RWPE2 (cell line): ENCODE measurements at regions not wholly inside any gene's neighbourhood (a gene's known extent, or its start where the extent isn't known, plus 50 kb on each side); places are given as distances from the start of the nearest gene placed in this dataset.

ENCODE experiments used
- ATAC-seq: fragments of 200-7000 bp; cut with Tn5 transposase; 3 replicates; pipeline ENCODE4 v1.9.1; 2021; ENCODE audit warnings: low read depth
- DNase-seq: peaks from one replicate; pipeline ENCODE4 v3.0.0-alpha.2; 2020; ENCODE audit warnings: low spot score
- H3K27ac ChIP-seq: fragments of 450-650 bp; 2 replicates; pipeline ENCODE4 v1.5.1; 2017; ENCODE audit warnings: mild to moderate bottlenecking; ENCODE audit not compliant: poor library complexity, severe bottlenecking
- H3K27me3 ChIP-seq: fragments of 250-450 bp; sonication (Bioruptor Pico); 2 replicates; pipeline ENCODE4 v1.5.1; 2021; ENCODE audit warnings: mild to moderate bottlenecking, moderate library complexity; ENCODE audit not compliant: insufficient read depth, poor library complexity, severe bottlenecking
- H3K36me3 ChIP-seq: fragments of 250-450 bp; sonication (Bioruptor Pico); 2 replicates; pipeline ENCODE4 v1.5.1; 2020; ENCODE audit warnings: low read depth, mild to moderate bottlenecking, moderate library complexity
- H3K4me1 ChIP-seq: fragments of 250-450 bp; sonication (Bioruptor Pico); 2 replicates; pipeline ENCODE4 v1.5.1; 2021; ENCODE audit warnings: mild to moderate bottlenecking, moderate library complexity; ENCODE audit not compliant: insufficient read depth, poor library complexity, severe bottlenecking
- H3K4me3 ChIP-seq: fragments of 250-450 bp; sonication (Bioruptor Pico); 2 replicates; pipeline ENCODE4 v1.5.1; 2021; ENCODE audit warnings: mild to moderate bottlenecking, moderate library complexity; ENCODE audit not compliant: severe bottlenecking
- H3K9me3 ChIP-seq: fragments of 250-450 bp; sonication (Bioruptor Pico); 2 replicates; pipeline ENCODE4 v1.5.1; 2021; ENCODE audit warnings: mild to moderate bottlenecking, moderate library complexity; ENCODE audit not compliant: severe bottlenecking
- CTCF ChIP-seq: fragments of 450-650 bp; IDR thresholded peaks from one replicate; pipeline ENCODE4 v1.5.1; 2017; ENCODE audit warnings: mild to moderate bottlenecking, moderate library complexity; ENCODE audit not compliant: poor library complexity, severe bottlenecking

GRCh38 chr4:183830438-183830985, 74.6 kb upstream of the STOX2 start:
- Histone ChIP-seq H3K27ac (no peak overlapping the region), H3K36me3 (no peaks in the 10 kb centered on the region), H3K4me3 (no peak overlapping the region), H3K4me1 (peaks cover 3% of the 10 kb centered on the region), H3K9me3 (no peaks in the 10 kb centered on the region), H3K27me3 (no peaks in the 10 kb centered on the region)
- TF ChIP-seq CTCF, result no peak
- DNase-seq (no peak), ATAC-seq (no peak; the same call in 1 of the 3 replicates)

- Histone ChIP-seq H3K4me1 (peaks cover 3% of the 10 kb centered on the region), H3K27me3 (no peaks in the 10 kb centered on the region), H3K4me3 (no peak overlapping the region), H3K36me3 (no peaks in the 10 kb centered on the region), H3K27ac (no peak overlapping the region), H3K9me3 (no peaks in the 10 kb centered on the region)
- DNase-seq, result no peak
- ATAC-seq, result no peak
- no peak for TF ChIP-seq CTCF
These were observed 74.1 kb upstream of the STOX2 start for GRCh38 chr4:183831026-183831446.

- TF ChIP-seq CTCF, result no peak
- Histone ChIP-seq H3K27ac (no peak overlapping the region), H3K4me1 (peaks cover 3% of the 10 kb centered on the region), H3K27me3 (no peaks in the 10 kb centered on the region), H3K9me3 (no peaks in the 10 kb centered on the region), H3K36me3 (no peaks in the 10 kb centered on the region), H3K4me3 (no peak overlapping the region)
- no peak for DNase-seq
- ATAC-seq, result no peak
These were observed 73.4 kb upstream of the STOX2 start for GRCh38 chr4:183831683-183832082.

GRCh38 chr4:183832776-183833450, 72.2 kb upstream of the STOX2 start:
- ATAC-seq, result no peak
- no peak overlapping the region for H3K4me3 ChIP-seq
- DNase-seq, result no peak

More at GRCh38 chr4:183832776-183833450, 72.2 kb upstream of the STOX2 start:
- H3K9me3 ChIP-seq, result no peaks in the 10 kb centered on the region
- no peaks in the 10 kb centered on the region for H3K27me3 ChIP-seq
- peaks cover 2% of the 10 kb centered on the region for H3K4me1 ChIP-seq
- TF ChIP-seq CTCF, result no peak
- no peaks in the 10 kb centered on the region for H3K36me3 ChIP-seq
- no peak overlapping the region for H3K27ac ChIP-seq
